IMR-90 (cell line): ENCODE measurements at regions not wholly inside any gene's neighbourhood (a gene's known extent, or its start where the extent isn't known, plus 50 kb on each side); places are given as distances from the start of the nearest gene placed in this dataset.

ENCODE experiments used
- ATAC-seq: fragments of 200-7000 bp; cut with Tn5 transposase; 2 replicates; pipeline ENCODE4 v1.9.1; 2020; ENCODE audit warnings: low read depth, mild to moderate bottlenecking, moderate library complexity
- BruUV-seq: library from RNA; stranded (reverse); fragments of 400-500 nt; replicated peaks from 2 replicates; lab custom pipeline; 2021; lab: Mats Ljungman, UMichigan
- CTCF ChIA-PET: fragments of 300-600 bp; formaldehyde crosslinking; extraction: SDS; loops from one replicate; lab custom pipeline; 2021; ENCODE audit warnings: antibody characterized with exemption; lab: Yijun Ruan, JAX
- POLR2A ChIA-PET: fragments of 300-600 bp; sonication (Branson Sonifier 250); formaldehyde crosslinking; loops from one replicate; lab custom pipeline; 2022; ENCODE audit warnings: antibody characterized with exemption; ENCODE audit not compliant: unreplicated experiment; lab: Charles Lee
- DNase-seq: peaks from one replicate; pipeline ENCODE4 v3.0.0; 2013
- H2AFZ ChIP-seq: replicated peaks from 2 replicates; pipeline ENCODE3; 2013; ENCODE audit warnings: low read length, mild to moderate bottlenecking; ENCODE audit not compliant: poor library complexity
- H2AK5ac ChIP-seq: 2 replicates; pipeline ENCODE4 v1.6.1; 2013; ENCODE audit warnings: low read depth, low read length, inconsistent platforms
- H2AK9ac ChIP-seq: replicated peaks from 2 replicates; pipeline ENCODE3; 2013; ENCODE audit warnings: mild to moderate bottlenecking, low read depth, low read length, moderate library complexity; ENCODE audit not compliant: poor library complexity
- H2BK120ac ChIP-seq: 2 replicates; pipeline ENCODE4 v1.6.1; 2013; ENCODE audit warnings: low read depth, low read length, inconsistent platforms
- H2BK15ac ChIP-seq: 3 replicates; pipeline ENCODE4 v1.6.1; 2013; ENCODE audit warnings: low read depth, low read length, inconsistent platforms
- H2BK20ac ChIP-seq: 2 replicates; pipeline ENCODE4 v1.6.1; 2013; ENCODE audit warnings: low read depth, mild to moderate bottlenecking, inconsistent platforms, low read length, moderate library complexity
- H2BK5ac ChIP-seq: 2 replicates; pipeline ENCODE4 v1.6.1; 2013; ENCODE audit warnings: mild to moderate bottlenecking, low read depth, low read length, inconsistent platforms; ENCODE audit not compliant: poor library complexity, severe bottlenecking
- H3K14ac ChIP-seq: replicated peaks from 2 replicates; pipeline ENCODE4 v1.6.1; 2013; ENCODE audit warnings: low read depth, low read length, inconsistent platforms
- H3K18ac ChIP-seq: 2 replicates; pipeline ENCODE4 v1.6.1; 2013; ENCODE audit warnings: low read depth, low read length, control low read depth
- H3K23ac ChIP-seq: 2 replicates; pipeline ENCODE4 v1.6.1; 2013; ENCODE audit warnings: low read depth, low read length, inconsistent platforms
- H3K27ac ChIP-seq: 2 replicates; pipeline ENCODE4 v1.5.1; 2013; ENCODE audit warnings: mild to moderate bottlenecking, control low read depth, low read length; ENCODE audit not compliant: insufficient read depth
- H3K27me3 ChIP-seq: 2 replicates; pipeline ENCODE4 v1.6.1; 2013; ENCODE audit warnings: low read length; ENCODE audit not compliant: control insufficient read depth, insufficient read depth
- H3K36me3 ChIP-seq: 2 replicates; pipeline ENCODE4 v1.6.1; 2013; ENCODE audit warnings: low read length, mixed read lengths; ENCODE audit not compliant: control insufficient read depth, insufficient read depth
- H3K4ac ChIP-seq: 2 replicates; pipeline ENCODE4 v1.6.1; 2013; ENCODE audit warnings: low read depth, low read length, inconsistent platforms
- H3K4me1 ChIP-seq: 2 replicates; pipeline ENCODE4 v1.6.1; 2013; ENCODE audit warnings: low read length, mixed read lengths; ENCODE audit not compliant: control insufficient read depth, insufficient read depth
- H3K4me2 ChIP-seq: 2 replicates; pipeline ENCODE4 v1.6.1; 2013; ENCODE audit warnings: low read depth, mild to moderate bottlenecking, control low read depth, low read length, moderate library complexity
- H3K4me3 ChIP-seq: 2 replicates; pipeline ENCODE4 v1.5.1; 2013; ENCODE audit warnings: low read depth, mild to moderate bottlenecking, control low read depth, low read length, moderate library complexity; ENCODE audit not compliant: insufficient read depth
- H3K56ac ChIP-seq: 2 replicates; pipeline ENCODE4 v1.6.1; 2013; ENCODE audit warnings: low read length, inconsistent platforms; ENCODE audit not compliant: insufficient read depth; ENCODE audit errors: extremely low read depth
- H3K79me1 ChIP-seq, 2 experiments: 2 replicates each; pipeline ENCODE4 v1.6.1; 2013; ENCODE audit warnings: low read length in 2 of 2, inconsistent platforms in 1 of 2, low read depth in 1 of 2
- H3K9ac ChIP-seq: 2 replicates; pipeline ENCODE4 v1.6.1; 2013; ENCODE audit warnings: low read depth, low read length, control low read depth
- H3K9me1 ChIP-seq: 2 replicates; pipeline ENCODE4 v1.6.1; 2013; ENCODE audit warnings: low read length, inconsistent platforms; ENCODE audit not compliant: insufficient read depth
- H3K9me3 ChIP-seq: 2 replicates; pipeline ENCODE4 v1.6.1; 2013; ENCODE audit warnings: low read length; ENCODE audit not compliant: control insufficient read depth, insufficient read depth
- H4K20me1 ChIP-seq: 2 replicates; pipeline ENCODE4 v1.6.1; 2013; ENCODE audit warnings: low read length, inconsistent platforms; ENCODE audit not compliant: insufficient read depth
- H4K5ac ChIP-seq: 2 replicates; pipeline ENCODE4 v1.6.1; 2013; ENCODE audit warnings: mild to moderate bottlenecking, low read depth, low read length, control low read depth
- H4K8ac ChIP-seq, 2 experiments: 2 replicates each; pipeline ENCODE4 v1.6.1; 2013; ENCODE audit warnings: low read depth in 2 of 2, low read length in 2 of 2, control low read depth in 1 of 2, inconsistent platforms in 1 of 2
- H4K91ac ChIP-seq: 2 replicates; pipeline ENCODE4 v1.6.1; 2013; ENCODE audit warnings: low read depth, low read length, inconsistent platforms; ENCODE audit not compliant: insufficient read depth
- BHLHE40 ChIP-seq: fragments of 150-350 bp; IDR thresholded peaks from 2 replicates; pipeline ENCODE4 v1.6.1; 2016; ENCODE audit warnings: mild to moderate bottlenecking, low read depth, low read length
- NFE2L2 ChIP-seq: fragments of 150-350 bp; IDR thresholded peaks from 2 replicates; pipeline ENCODE4 v1.6.1; 2016; ENCODE audit warnings: low read depth, mild to moderate bottlenecking, low read length
- RAD21 ChIP-seq: IDR thresholded peaks from 2 replicates; pipeline ENCODE4 v1.6.1; 2012; ENCODE audit warnings: low read length, improper control_type of control experiment
- RFX5 ChIP-seq: IDR thresholded peaks from 2 replicates; pipeline ENCODE4 v1.8.0; 2012; ENCODE audit warnings: low read depth, mild to moderate bottlenecking, low read length, moderate library complexity
- WGBS, 2 experiments: methylation state at CpG; one replicate each; pipeline versions ENCODE4 v1.1.5 to v1.1.7; 2013; ENCODE audit warnings: missing lambda C conversion rate in 2 of 2; ENCODE audit not compliant: insufficient read length in 1 of 2; ENCODE audit errors: extremely low coverage in 2 of 2; 5-methylcytosine and 5-hydroxymethylcytosine counted together
- dilution Hi-C: fragments of 300-500 bp; cut with HindIII; formaldehyde crosslinking; loops from one replicate; pipeline ENCODE4 v1.14.3; 2018; ENCODE audit warnings: low sequenced_read_pairs; ENCODE audit not compliant: unreplicated experiment
- in situ Hi-C: fragments of 300-500 bp; cut with MboI; formaldehyde crosslinking; loops from 3 replicates; pipeline ENCODE4 v1.14.3; 2019; ENCODE audit warnings: low sequenced_read_pairs, inconsistent platforms, mixed read lengths
- intact Hi-C: fragments of 100-400 bp; cut with micrococcal nuclease; formaldehyde crosslinking; loops from 2 replicates; pipeline ENCODE4 v1.10.0; 2022
- TF ChIP-seq, protein P1 (sequence below): conservative IDR thresholded peaks from 2 replicates; pipeline ENCODE4 v1.5.1; 2012; ENCODE audit warnings: mild to moderate bottlenecking, low read depth, low read length, improper control_type of control experiment

DNA sequence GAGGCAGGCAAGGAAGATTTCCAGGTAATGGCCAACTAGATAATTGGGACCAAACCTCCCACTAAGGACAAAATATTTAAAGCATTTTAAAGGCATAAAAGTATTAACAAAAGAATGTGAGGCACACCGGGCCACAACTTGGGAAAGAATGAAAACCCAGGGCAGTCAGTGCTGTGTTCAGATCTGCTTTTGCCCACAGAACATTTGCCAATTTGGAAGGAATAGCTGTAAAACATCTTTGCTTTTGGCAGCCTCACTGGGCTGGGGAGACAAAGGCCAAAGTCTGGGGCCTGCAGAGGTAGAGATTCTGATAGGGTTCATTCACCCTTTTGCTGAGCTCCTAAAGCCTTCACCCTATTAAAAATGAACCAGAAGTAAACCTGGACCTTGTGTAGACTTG lies 82.3 kb downstream of the SYNE3 start:
- dilution Hi-C loops: no loop called here
- no peak for DNase-seq

More for the DNA sequence above, 82.3 kb downstream of the SYNE3 start:
- H3K27ac ChIP-seq: no peak overlapping the region
- ChIA-PET POLR2A (no interaction called here), CTCF (no interaction called here)
- TF ChIP-seq, protein P1, sequence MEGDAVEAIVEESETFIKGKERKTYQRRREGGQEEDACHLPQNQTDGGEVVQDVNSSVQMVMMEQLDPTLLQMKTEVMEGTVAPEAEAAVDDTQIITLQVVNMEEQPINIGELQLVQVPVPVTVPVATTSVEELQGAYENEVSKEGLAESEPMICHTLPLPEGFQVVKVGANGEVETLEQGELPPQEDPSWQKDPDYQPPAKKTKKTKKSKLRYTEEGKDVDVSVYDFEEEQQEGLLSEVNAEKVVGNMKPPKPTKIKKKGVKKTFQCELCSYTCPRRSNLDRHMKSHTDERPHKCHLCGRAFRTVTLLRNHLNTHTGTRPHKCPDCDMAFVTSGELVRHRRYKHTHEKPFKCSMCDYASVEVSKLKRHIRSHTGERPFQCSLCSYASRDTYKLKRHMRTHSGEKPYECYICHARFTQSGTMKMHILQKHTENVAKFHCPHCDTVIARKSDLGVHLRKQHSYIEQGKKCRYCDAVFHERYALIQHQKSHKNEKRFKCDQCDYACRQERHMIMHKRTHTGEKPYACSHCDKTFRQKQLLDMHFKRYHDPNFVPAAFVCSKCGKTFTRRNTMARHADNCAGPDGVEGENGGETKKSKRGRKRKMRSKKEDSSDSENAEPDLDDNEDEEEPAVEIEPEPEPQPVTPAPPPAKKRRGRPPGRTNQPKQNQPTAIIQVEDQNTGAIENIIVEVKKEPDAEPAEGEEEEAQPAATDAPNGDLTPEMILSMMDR: no peak
- TF ChIP-seq RAD21 (no peak), RFX5 (no peak), BHLHE40 (no peak), NFE2L2 (no peak)
- H2AFZ ChIP-seq: no peak overlapping the region
- H4K8ac ChIP-seq: no peak overlapping the region
- no peaks in the 10 kb centered on the region; the same call in 1 of the 2 replicates for H3K9me1 ChIP-seq
- no peak overlapping the region for H2BK5ac ChIP-seq
- no TSS peak for BruUV-seq
- H4K20me1 ChIP-seq: no peaks in the 10 kb centered on the region
- no peak overlapping the region for H3K9ac ChIP-seq
- H3K4me3 ChIP-seq: no peak overlapping the region
- no peak overlapping the region for H3K4ac ChIP-seq
- H3K9me3 ChIP-seq: no peaks in the 10 kb centered on the region
- no peak overlapping the region for H4K5ac ChIP-seq
- no peaks in the 10 kb centered on the region for H3K4me1 ChIP-seq
- H2BK20ac ChIP-seq: no peak overlapping the region
- no peak overlapping the region for H3K4me2 ChIP-seq
- H4K91ac ChIP-seq: no peak overlapping the region
- H3K56ac ChIP-seq: no peak overlapping the region
- H3K36me3 ChIP-seq: peaks cover 15% of the 10 kb centered on the region
- no peak overlapping the region for H3K18ac ChIP-seq
- no CpG with 5 or more reads among the region's 1 CpG for whole genome bisulfite sequencing, 2 experiments
- H2BK15ac ChIP-seq: no peak overlapping the region
- H3K79me1 ChIP-seq: no peaks in the 10 kb centered on the region
- H3K14ac ChIP-seq: no peak overlapping the region
- H2BK120ac ChIP-seq: no peak overlapping the region
- H3K27me3 ChIP-seq: no peaks in the 10 kb centered on the region
- in situ Hi-C loops: loop anchor here (5.0 to 25.0 kb wide), 3 partner anchors 328 to 747 kb away; no protein-coding TSS in a partner anchor
- intact Hi-C loops: loop anchor here (5.0 kb wide), 1 partner anchor 337 kb away; no protein-coding TSS in a partner anchor
- no peak overlapping the region for H2AK5ac ChIP-seq
- H3K23ac ChIP-seq: no peak overlapping the region
- no peak overlapping the region for H2AK9ac ChIP-seq
- no peak for ATAC-seq
